Choroid plexus epithelial cell (primary cell): ENCODE measurements at regions not wholly inside any gene's neighbourhood (a gene's known extent, or its start where the extent isn't known, plus 50 kb on each side); places are given as distances from the start of the nearest gene placed in this dataset.

Experiments
- DNase-seq: peaks from one replicate; pipeline ENCODE4 v3.0.0-alpha.2; 2010; ENCODE audit warnings: low read depth
- H3K4me3 ChIP-seq: 2 replicates; pipeline ENCODE4 v1.5.1; 2011; ENCODE audit warnings: low read depth, mild to moderate bottlenecking, control low read depth, low read length, moderate library complexity
- TF ChIP-seq, protein P1 (sequence below): conservative IDR thresholded peaks from 2 replicates; pipeline ENCODE4 v1.5.1; 2011; ENCODE audit warnings: low read depth, mild to moderate bottlenecking, control low read depth, inconsistent platforms, low read length, moderate library complexity

DNA sequence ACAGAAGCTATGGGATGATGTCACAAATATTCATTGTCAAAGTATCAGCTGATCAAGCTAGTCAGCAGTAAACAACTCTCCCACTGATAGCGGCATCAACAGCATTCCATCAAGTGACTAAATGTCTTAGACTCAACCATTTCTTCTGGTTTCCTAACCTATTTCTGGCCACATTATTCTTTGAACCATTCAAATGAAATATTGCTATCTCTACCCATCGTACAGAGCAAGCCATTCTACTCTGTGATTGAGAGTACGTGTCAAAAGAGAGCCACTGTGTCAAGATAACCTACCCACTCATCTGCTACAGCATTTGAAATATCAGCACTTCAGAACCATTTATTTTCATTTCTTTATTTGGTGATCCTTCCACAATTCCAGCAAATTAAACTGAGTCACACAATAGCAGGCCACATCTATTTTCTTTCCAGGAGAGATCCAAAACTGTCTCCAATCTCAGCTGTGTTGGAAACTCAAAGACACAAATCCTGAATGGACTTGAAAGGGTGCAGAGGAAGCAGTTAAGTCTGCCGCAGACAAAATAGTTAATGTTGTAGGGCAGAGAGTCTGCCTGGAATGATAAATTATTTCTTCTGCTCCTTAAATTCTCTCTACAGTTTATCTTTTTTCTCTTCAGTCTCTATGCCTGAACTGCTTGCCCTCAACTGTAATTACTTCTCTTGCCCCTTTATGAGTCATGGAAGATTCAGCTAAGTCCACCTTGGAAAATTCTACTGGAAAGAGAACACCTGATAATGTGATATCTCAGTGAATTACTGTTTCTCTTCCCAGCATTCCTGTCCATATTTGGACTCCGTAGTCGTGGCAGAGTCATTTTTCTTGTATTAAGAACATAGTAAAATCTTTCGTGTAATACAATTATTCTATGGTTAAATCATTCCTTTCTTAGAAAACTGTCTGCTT, 364.8 kb downstream of the PDGFC start:
- TF ChIP-seq, protein P1, sequence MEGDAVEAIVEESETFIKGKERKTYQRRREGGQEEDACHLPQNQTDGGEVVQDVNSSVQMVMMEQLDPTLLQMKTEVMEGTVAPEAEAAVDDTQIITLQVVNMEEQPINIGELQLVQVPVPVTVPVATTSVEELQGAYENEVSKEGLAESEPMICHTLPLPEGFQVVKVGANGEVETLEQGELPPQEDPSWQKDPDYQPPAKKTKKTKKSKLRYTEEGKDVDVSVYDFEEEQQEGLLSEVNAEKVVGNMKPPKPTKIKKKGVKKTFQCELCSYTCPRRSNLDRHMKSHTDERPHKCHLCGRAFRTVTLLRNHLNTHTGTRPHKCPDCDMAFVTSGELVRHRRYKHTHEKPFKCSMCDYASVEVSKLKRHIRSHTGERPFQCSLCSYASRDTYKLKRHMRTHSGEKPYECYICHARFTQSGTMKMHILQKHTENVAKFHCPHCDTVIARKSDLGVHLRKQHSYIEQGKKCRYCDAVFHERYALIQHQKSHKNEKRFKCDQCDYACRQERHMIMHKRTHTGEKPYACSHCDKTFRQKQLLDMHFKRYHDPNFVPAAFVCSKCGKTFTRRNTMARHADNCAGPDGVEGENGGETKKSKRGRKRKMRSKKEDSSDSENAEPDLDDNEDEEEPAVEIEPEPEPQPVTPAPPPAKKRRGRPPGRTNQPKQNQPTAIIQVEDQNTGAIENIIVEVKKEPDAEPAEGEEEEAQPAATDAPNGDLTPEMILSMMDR: no peak
- H3K4me3 ChIP-seq: no peak overlapping the region
- DNase-seq: peak; percentile 77

DNA sequence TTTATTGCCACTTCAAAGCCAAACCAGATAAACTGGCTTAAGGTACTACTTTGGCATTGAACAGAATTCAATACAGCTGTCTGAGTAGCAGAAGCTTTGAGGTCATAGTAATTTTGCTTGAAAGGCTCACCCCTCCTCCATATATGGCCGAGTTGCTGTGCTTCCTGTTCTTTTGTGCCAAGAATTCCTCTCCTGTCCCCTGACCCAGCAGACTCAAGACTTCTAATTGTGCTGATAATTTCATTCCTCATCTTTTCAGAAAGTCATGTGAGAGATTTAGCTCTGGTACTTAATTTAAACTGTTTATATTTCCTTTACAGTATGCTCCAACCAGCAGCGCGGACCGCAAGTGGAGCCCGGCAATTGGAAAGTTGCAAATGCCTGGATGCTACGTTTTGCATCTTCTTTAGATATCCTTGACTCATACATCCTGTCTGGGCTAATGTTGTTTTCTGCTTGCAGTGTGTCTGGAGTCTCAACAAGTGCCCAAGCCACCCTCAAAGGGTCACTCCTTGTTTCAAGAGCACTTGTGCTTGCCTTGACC, 373.4 kb downstream of the PDGFC start:
- DNase-seq: peak; percentile 92
- peak overlapping the region; percentile 9 for H3K4me3 ChIP-seq
- TF ChIP-seq, protein P1: no peak

DNA sequence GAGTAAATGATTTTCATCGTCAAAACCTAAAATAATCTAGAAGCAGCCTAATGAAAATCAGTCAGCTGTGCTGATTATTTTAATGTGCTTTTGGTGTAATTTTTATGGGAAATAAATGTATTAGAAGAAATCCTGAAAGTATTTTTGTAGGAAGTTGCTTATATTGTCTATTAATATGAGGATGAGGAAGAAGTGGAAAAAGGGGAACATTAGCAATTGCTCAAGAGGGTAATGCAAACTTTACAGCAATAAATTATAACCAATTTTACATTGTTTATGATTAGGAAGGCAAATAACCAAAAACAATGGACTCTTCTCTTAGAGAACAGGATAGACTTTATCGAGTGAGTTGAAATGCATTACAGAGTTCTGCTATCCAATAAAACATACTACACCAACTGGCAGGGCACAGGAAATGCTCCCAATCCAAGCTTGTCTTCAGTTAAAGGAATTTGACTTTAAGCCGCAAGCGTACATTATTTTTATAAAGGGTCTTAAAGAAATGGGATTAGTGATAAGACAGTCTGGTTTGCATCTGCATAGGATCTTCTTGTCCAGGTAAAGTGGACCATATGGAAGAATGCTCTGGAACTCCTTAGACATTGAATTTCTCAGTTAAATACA, 374.8 kb downstream of the PDGFC start:
- TF ChIP-seq, protein P1: no peak
- H3K4me3 ChIP-seq: no peak overlapping the region
- no peak for DNase-seq

DNA sequence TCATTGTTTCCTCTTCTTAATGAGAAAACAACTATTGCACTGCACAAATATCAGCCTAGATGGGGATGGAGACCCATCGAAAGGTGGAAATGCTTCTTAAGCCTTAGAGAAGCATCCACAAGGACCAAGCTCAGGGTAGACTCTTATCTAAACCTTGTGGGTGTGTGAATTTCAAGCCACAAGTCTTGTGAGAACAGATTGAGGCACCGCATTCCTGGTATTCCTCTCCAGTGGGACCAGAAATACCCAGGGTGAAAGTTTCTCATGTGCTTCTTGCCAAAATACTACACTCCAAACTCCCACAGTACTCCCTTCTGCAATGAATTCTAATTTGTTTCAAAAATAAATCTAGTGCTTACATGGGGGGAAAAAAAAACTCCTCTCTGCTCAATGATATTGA, 375.6 kb downstream of the PDGFC start:
- TF ChIP-seq, protein P1: peak; percentile 32
- peak; percentile 76 for DNase-seq

DNA sequence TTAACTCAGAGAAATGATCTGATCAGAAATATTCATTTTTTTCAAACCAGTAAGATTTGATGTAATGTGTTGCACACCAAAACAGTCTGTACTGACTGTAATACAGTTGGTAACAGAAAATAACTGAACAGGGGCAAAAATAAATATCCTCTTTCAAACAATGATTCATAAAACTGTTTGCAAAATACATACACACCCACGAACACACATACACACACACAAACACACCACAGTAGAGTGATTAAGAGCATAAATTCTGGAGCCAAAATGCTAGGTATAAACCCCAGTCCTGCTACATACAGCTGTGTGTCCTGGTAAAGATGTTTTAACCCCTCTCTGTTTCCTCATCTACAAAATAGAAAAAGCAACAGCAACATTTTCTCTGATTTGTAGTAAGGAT, 376.6 kb downstream of the PDGFC start:
- TF ChIP-seq, protein P1: no peak
- DNase-seq: no peak
- no peak overlapping the region for H3K4me3 ChIP-seq

More for the DNA sequence above, 375.6 kb downstream of the PDGFC start:
- no peak overlapping the region for H3K4me3 ChIP-seq

DNA sequence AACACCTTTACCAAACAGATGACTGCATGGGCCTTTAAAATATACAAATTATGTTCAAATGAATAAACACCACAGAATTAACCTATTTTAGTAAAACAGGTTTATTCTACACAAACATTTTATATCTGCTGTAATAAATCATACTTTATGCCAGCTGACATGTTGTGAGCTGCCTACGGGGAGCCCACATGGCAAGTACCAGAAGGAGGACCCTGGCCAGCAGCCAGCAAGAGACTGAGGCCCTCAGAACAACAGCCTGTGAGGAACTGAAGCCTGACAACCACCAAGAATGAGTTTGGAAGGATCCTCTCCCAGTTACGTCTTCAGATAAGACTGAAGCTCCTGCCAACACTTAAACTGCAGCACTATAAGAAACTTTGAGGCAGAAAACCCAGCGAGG, 377.0 kb downstream of the PDGFC start:
- peak; percentile 38 for DNase-seq
- no peak overlapping the region for H3K4me3 ChIP-seq

More for the DNA sequence above, 377.0 kb downstream of the PDGFC start:
- TF ChIP-seq, protein P1: no peak
